DND-41 (cell line): ENCODE measurements at regions not wholly inside any gene's neighbourhood (a gene's known extent, or its start where the extent isn't known, plus 50 kb on each side); places are given as distances from the start of the nearest gene placed in this dataset.

Source experiments
- ATAC-seq: fragments of 200-7000 bp; cut with Tn5 transposase; 3 replicates; pipeline ENCODE4 v1.9.1; 2021; ENCODE audit warnings: low read depth; ENCODE audit not compliant: insufficient read depth
- DNase-seq: peaks from one replicate; pipeline ENCODE4 v3.0.0-alpha.2; 2020
- H2AFZ ChIP-seq: 2 replicates; pipeline ENCODE4 v1.6.0; 2012; ENCODE audit warnings: low read depth, low read length
- H3K27ac ChIP-seq: 2 replicates; pipeline ENCODE4 v1.5.1; 2012; ENCODE audit warnings: low read length, inconsistent platforms
- H3K27me3 ChIP-seq: fragments of 200-600 bp; sonication (generic); 2 replicates; pipeline ENCODE4 v1.6.0; 2012; ENCODE audit warnings: low read length, mild to moderate bottlenecking, inconsistent platforms; ENCODE audit not compliant: insufficient read depth, poor library complexity
- H3K36me3 ChIP-seq: 2 replicates; pipeline ENCODE4 v1.5.1; 2012; ENCODE audit warnings: low read length, inconsistent platforms; ENCODE audit not compliant: insufficient read depth
- H3K4me1 ChIP-seq: 2 replicates; pipeline ENCODE4 v1.5.1; 2012; ENCODE audit warnings: mild to moderate bottlenecking, low read length; ENCODE audit not compliant: insufficient read depth
- H3K4me2 ChIP-seq: 2 replicates; pipeline ENCODE4 v1.6.0; 2012; ENCODE audit warnings: mild to moderate bottlenecking, moderate library complexity, low read length, inconsistent platforms; ENCODE audit not compliant: insufficient read depth
- H3K4me3 ChIP-seq, 2 experiments: fragments of 200-600 bp in 1 of 2; shearing (Covaris generic) in 1 of 2; 2 replicates each; pipeline ENCODE4 v1.5.1; 2012 to 2016; ENCODE audit warnings: inconsistent platforms in 2 of 2, low read length in 2 of 2, mild to moderate bottlenecking in 2 of 2, low read depth in 1 of 2, moderate library complexity in 1 of 2
- H3K79me2 ChIP-seq: 2 replicates; pipeline ENCODE4 v1.6.0; 2012; ENCODE audit warnings: low read length, inconsistent platforms; ENCODE audit not compliant: insufficient read depth
- H3K9ac ChIP-seq: 2 replicates; pipeline ENCODE4 v1.6.0; 2012; ENCODE audit warnings: low read depth, mild to moderate bottlenecking, inconsistent platforms, low read length, moderate library complexity
- H3K9me3 ChIP-seq: 2 replicates; pipeline ENCODE4 v1.5.1; 2012; ENCODE audit warnings: low read length, moderate library complexity, mild to moderate bottlenecking, inconsistent platforms; ENCODE audit not compliant: insufficient read depth, severe bottlenecking
- H4K20me1 ChIP-seq: 2 replicates; pipeline ENCODE4 v1.6.0; 2012; ENCODE audit warnings: low read length; ENCODE audit not compliant: insufficient read depth
- CTCF ChIP-seq: IDR thresholded peaks from 2 replicates; pipeline ENCODE4 v1.5.1; 2012; ENCODE audit warnings: borderline replicate concordance, low read length, moderate library complexity, mild to moderate bottlenecking; ENCODE audit not compliant: poor library complexity, severe bottlenecking; ENCODE audit errors: extremely low read depth
- EZH2 ChIP-seq: IDR thresholded peaks from 3 replicates; pipeline ENCODE4 v1.6.1; 2012; ENCODE audit warnings: borderline replicate concordance, low read depth, mild to moderate bottlenecking, moderate library complexity, low read length, inconsistent platforms; ENCODE audit not compliant: severe bottlenecking

- DNase-seq (no peak), ATAC-seq (no peak)
- H3K4me2 ChIP-seq, result no peak overlapping the region
- TF ChIP-seq CTCF (no peak), EZH2 (no peak)
- H3K9me3 ChIP-seq, result no peaks in the 10 kb centered on the region
- no peaks in the 10 kb centered on the region for H3K79me2 ChIP-seq
- H3K27ac ChIP-seq, result no peak overlapping the region
- H3K36me3 ChIP-seq, result no peaks in the 10 kb centered on the region
- H3K4me3 ChIP-seq, result no peak overlapping the region
- no peak overlapping the region for H3K9ac ChIP-seq
- H2AFZ ChIP-seq, result no peak overlapping the region
- no peaks in the 10 kb centered on the region for H3K27me3 ChIP-seq
- no peaks in the 10 kb centered on the region for H4K20me1 ChIP-seq
- no peaks in the 10 kb centered on the region for H3K4me1 ChIP-seq
Measured at GRCh38 chr3:61497463-61497862, 63.9 kb upstream of the PTPRG start.

- no peak overlapping the region for H3K9ac ChIP-seq
- no peaks in the 10 kb centered on the region for H3K36me3 ChIP-seq
- H3K9me3 ChIP-seq, result no peaks in the 10 kb centered on the region
- no peaks in the 10 kb centered on the region for H4K20me1 ChIP-seq
- no peak overlapping the region for H3K4me2 ChIP-seq
- no peak for TF ChIP-seq CTCF
- no peak for TF ChIP-seq EZH2
- ATAC-seq (no peak), DNase-seq (no peak)
- H3K27ac ChIP-seq, result no peak overlapping the region
- H3K27me3 ChIP-seq, result no peaks in the 10 kb centered on the region
- no peak overlapping the region for H3K4me3 ChIP-seq
- no peaks in the 10 kb centered on the region for H3K79me2 ChIP-seq
- H2AFZ ChIP-seq, result no peak overlapping the region
- no peaks in the 10 kb centered on the region for H3K4me1 ChIP-seq
Measured at GRCh38 chr3:61505197-61505596, 56.2 kb upstream of the PTPRG start.

GRCh38 chr3:61507946-61508345, 53.4 kb upstream of the PTPRG start:
- Histone ChIP-seq H3K27ac (no peak overlapping the region), H3K4me2 (no peak overlapping the region), H3K4me1 (no peaks in the 10 kb centered on the region), H3K9me3 (no peaks in the 10 kb centered on the region), H3K79me2 (no peaks in the 10 kb centered on the region), H3K9ac (no peak overlapping the region), H3K4me3 (no peak overlapping the region), H4K20me1 (no peaks in the 10 kb centered on the region), H3K36me3 (no peaks in the 10 kb centered on the region), H3K27me3 (no peaks in the 10 kb centered on the region), H2AFZ (no peak overlapping the region)
- no peak for TF ChIP-seq EZH2
- TF ChIP-seq CTCF, result no peak
- DNase-seq (no peak), ATAC-seq (no peak)
